GM23248 (cell line): ENCODE measurements at regions not wholly inside any gene's neighbourhood (a gene's known extent, or its start where the extent isn't known, plus 50 kb on each side); places are given as distances from the start of the nearest gene placed in this dataset.

Experiments
- EZH2 ChIP-seq: fragments of 200-600 bp; sonication (generic); IDR thresholded peaks from 2 replicates; pipeline ENCODE4 v1.6.1; 2018; ENCODE audit warnings: antibody characterized with exemption, mild to moderate bottlenecking; ENCODE audit not compliant: insufficient read depth, poor library complexity, severe bottlenecking
- EZH2phosphoT487 ChIP-seq: fragments of 200-600 bp; sonication (generic); IDR thresholded peaks from 2 replicates; pipeline ENCODE4 v1.6.1; 2018; ENCODE audit warnings: antibody characterized with exemption, moderate library complexity, mild to moderate bottlenecking, low read depth; ENCODE audit not compliant: insufficient read depth

DNA sequence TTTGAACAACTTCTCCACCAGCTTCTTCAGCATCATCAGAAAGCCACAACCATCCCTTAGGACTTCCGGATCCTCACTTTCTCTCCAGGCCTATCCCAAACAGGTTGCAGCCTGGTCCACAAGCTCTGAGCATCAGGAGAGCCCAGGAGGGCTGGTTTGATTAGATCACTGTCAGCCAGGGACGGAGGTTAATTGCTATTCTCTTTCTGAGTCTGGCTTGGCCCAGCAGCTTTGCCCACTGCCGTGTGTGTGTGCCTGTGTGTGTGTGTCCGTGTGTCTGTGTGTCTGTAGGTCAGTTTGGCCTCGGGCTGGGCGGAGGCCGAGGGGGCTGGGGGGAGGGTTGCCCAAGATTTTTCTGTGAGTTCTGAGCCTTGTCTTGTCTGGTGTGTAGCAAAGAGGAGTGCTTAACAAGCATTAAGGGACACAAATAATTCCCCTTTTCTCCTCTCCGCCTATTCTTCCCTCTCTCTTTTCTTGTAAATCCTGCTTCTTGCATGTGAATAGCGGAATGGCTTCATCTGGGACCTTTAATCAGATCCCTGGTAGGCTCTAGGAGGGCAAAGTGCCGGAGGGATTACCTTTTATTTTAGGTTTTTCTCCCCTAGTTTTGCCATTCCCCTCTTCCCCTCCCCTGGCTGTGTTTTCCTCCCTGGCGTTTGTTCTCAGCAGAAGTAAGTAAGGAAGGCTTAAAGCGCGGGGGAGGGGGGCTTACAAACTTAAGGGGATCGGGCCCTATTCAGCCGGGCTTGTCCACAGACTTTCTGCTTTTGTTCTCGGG is 138.2 kb upstream of the LHX5 start:
- TF ChIP-seq EZH2 (no peak), EZH2phosphoT487 (no peak)
